SK-N-DZ (cell line): ENCODE measurements at regions not wholly inside any gene's neighbourhood (a gene's known extent, or its start where the extent isn't known, plus 50 kb on each side); places are given as distances from the start of the nearest gene placed in this dataset.
"Not testable (repeated sequence)": the region's sequence is repeated elsewhere in the genome, so short reads cannot be mapped to it uniquely, and the experiment has no call there.

Experiments
- DNase-seq: peaks from one replicate; pipeline ENCODE4 v3.0.0-alpha.2; 2015; ENCODE audit warnings: low spot score

- DNase-seq: no peak
Observed at GRCh38 chr2:51953931-51954330, 922.0 kb upstream of the NRXN1 start.

- no peak for DNase-seq
Observed at GRCh38 chr2:51921076-51921475, 889.1 kb upstream of the NRXN1 start.

GRCh38 chr2:51920509-51920908 lies 888.6 kb upstream of the NRXN1 start:
- no peak for DNase-seq

GRCh38 chr2:51919395-51919794 lies 887.5 kb upstream of the NRXN1 start:
- no peak for DNase-seq

- no peak for DNase-seq
Observed at GRCh38 chr2:51918113-51918512, 886.2 kb upstream of the NRXN1 start.

GRCh38 chr2:51903728-51904127 lies 871.8 kb upstream of the NRXN1 start:
- no peak for DNase-seq

GRCh38 chr2:51899643-51900042 lies 867.7 kb upstream of the NRXN1 start:
- DNase-seq: no peak

GRCh38 chr2:51894584-51894983 lies 862.7 kb upstream of the NRXN1 start:
- not testable (repeated sequence) for DNase-seq

- no peak for DNase-seq
Observed at GRCh38 chr2:51888120-51888519, 856.2 kb upstream of the NRXN1 start.

- DNase-seq: no peak
Observed at GRCh38 chr2:51881673-51882072, 849.7 kb upstream of the NRXN1 start.

- no peak for DNase-seq
Observed at GRCh38 chr2:51880153-51880552, 848.2 kb upstream of the NRXN1 start.

- no peak for DNase-seq
Observed at GRCh38 chr2:51866361-51866760, 834.4 kb upstream of the NRXN1 start.

GRCh38 chr2:51859260-51859659 lies 827.3 kb upstream of the NRXN1 start:
- no peak for DNase-seq

GRCh38 chr2:51855683-51856082 lies 823.8 kb upstream of the NRXN1 start:
- DNase-seq: no peak

GRCh38 chr2:51846796-51847195 lies 814.9 kb upstream of the NRXN1 start:
- no peak for DNase-seq

- no peak for DNase-seq
Observed at GRCh38 chr2:51846018-51846417, 814.1 kb upstream of the NRXN1 start.

- no peak for DNase-seq
Observed at GRCh38 chr2:51844596-51844995, 812.7 kb upstream of the NRXN1 start.

GRCh38 chr2:51829477-51829876 lies 797.5 kb upstream of the NRXN1 start:
- no peak for DNase-seq

- no peak for DNase-seq
Observed at GRCh38 chr2:51825823-51826222, 793.9 kb upstream of the NRXN1 start.

- DNase-seq: no peak
Observed at GRCh38 chr2:51813247-51813646, 781.3 kb upstream of the NRXN1 start.

- DNase-seq: no peak
Observed at GRCh38 chr2:51812138-51812866, 780.4 kb upstream of the NRXN1 start.

- DNase-seq: no peak
Observed at GRCh38 chr2:51810197-51810596, 778.3 kb upstream of the NRXN1 start.

GRCh38 chr2:51807229-51807628 lies 775.3 kb upstream of the NRXN1 start:
- no peak for DNase-seq
